DMS 273 treated with DMSO at 0.1 percent for 48 hours (cell line): ENCODE measurements at regions not wholly inside any gene's neighbourhood (a gene's known extent, or its start where the extent isn't known, plus 50 kb on each side); places are given as distances from the start of the nearest gene placed in this dataset.
A peak's percentile ranks its signal among the peaks of the same experiment; 100 is the strongest.

Experiments used
- DNase-seq: peaks from one replicate; lab custom pipeline; 2025; lab: John Stamatoyannopoulos, UW

- no peak for DNase-seq
Measured at GRCh38 chr13:105047676-105048295, 1487.7 kb downstream of the EFNB2 start.

- DNase-seq: no peak
Measured at GRCh38 chr13:105037110-105037509, 1498.4 kb downstream of the EFNB2 start.

GRCh38 chr13:105035092-105035491 is 1500.4 kb downstream of the EFNB2 start:
- no peak for DNase-seq

- DNase-seq: no peak
Measured at GRCh38 chr13:105033999-105034398, 1501.5 kb downstream of the EFNB2 start.

- DNase-seq: no peak
Measured at GRCh38 chr13:105031306-105031705, 1504.2 kb downstream of the EFNB2 start.

- DNase-seq: no peak
Measured at GRCh38 chr13:105030851-105031250, 1504.6 kb downstream of the EFNB2 start.

- no peak for DNase-seq
Measured at GRCh38 chr13:105019073-105019472, 1516.4 kb downstream of the EFNB2 start.

- no peak for DNase-seq
Measured at GRCh38 chr13:105016266-105016665, 1519.2 kb downstream of the EFNB2 start.

GRCh38 chr13:105008604-105009003 is 1526.9 kb downstream of the EFNB2 start:
- no peak for DNase-seq

GRCh38 chr13:105007166-105007808 is 1528.2 kb downstream of the EFNB2 start:
- DNase-seq: no peak

GRCh38 chr13:104996022-104996421 is 1539.4 kb downstream of the EFNB2 start:
- DNase-seq: no peak

- DNase-seq: no peak
Measured at GRCh38 chr13:104993708-104994107, 1541.8 kb downstream of the EFNB2 start.

GRCh38 chr13:104987621-104988020 is 1547.8 kb downstream of the EFNB2 start:
- DNase-seq: no peak

GRCh38 chr13:104984296-104984818 is 1551.1 kb downstream of the EFNB2 start:
- DNase-seq: peak; percentile 49

GRCh38 chr13:104983601-104984000 is 1551.9 kb downstream of the EFNB2 start:
- DNase-seq: no peak

GRCh38 chr13:104980586-104980985 is 1554.9 kb downstream of the EFNB2 start:
- no peak for DNase-seq

GRCh38 chr13:104979281-104980030 is 1556.0 kb downstream of the EFNB2 start:
- DNase-seq: no peak

- DNase-seq: no peak
Measured at GRCh38 chr13:104976986-104977385, 1558.5 kb downstream of the EFNB2 start.

- DNase-seq: no peak
Measured at GRCh38 chr13:104975272-104975671, 1560.2 kb downstream of the EFNB2 start.

GRCh38 chr13:104968876-104969275 is 1566.6 kb downstream of the EFNB2 start:
- DNase-seq: no peak

GRCh38 chr13:104967836-104968630 is 1567.4 kb downstream of the EFNB2 start:
- peak; percentile 45 for DNase-seq

- no peak for DNase-seq
Measured at GRCh38 chr13:104967376-104967775, 1568.1 kb downstream of the EFNB2 start.
